ENCODE measurements at regions not wholly inside any gene's neighbourhood (a gene's known extent, or its start where the extent isn't known, plus 50 kb on each side); places are given as distances from the start of the nearest gene placed in this dataset.

- no peak for TF ChIP-seq EZH2 (IDR thresholded peaks at IDR 0.05; ENCODE audit: insufficient read depth, poor library complexity, severe bottlenecking)
- no peak for TF ChIP-seq EZH2phosphoT487 (IDR thresholded peaks at IDR 0.05; ENCODE audit: insufficient read depth, low read depth)
Measured at GRCh38 chr5:124554746-124555578, 191.5 kb downstream of the ZNF608 start.
